ENCODE measurements at regions not wholly inside any gene's neighbourhood (a gene's known extent, or its start where the extent isn't known, plus 50 kb on each side); places are given as distances from the start of the nearest gene placed in this dataset.

DNA sequence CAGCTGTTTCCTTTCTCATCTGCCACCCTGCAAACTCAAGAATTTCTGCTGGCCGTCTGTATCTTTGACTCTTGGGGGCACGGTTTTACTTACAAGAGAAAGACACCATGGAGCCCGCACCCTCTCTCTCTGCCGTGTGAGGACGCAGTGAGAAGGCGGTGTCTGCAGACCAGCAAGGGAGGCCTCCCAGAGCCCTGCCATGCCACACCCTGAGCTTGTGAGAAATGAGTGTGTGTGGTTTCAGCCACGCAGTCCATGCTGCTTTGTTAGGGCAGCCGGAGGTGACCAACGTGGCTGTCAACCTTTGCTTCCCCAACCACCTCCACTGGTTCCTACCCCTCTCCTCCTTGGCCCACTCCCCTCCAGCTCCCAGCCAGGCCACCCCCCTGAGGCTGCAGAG is 70.1 kb upstream of the NUP50 start:
- in situ Hi-C loops (cut with HindIII; ENCODE audit: low pct_unique_long_range_greater_than_20kb, low sequenced_read_pairs) = no loop called here
- no peak for DNase-seq (ENCODE audit: low read depth)

DNA sequence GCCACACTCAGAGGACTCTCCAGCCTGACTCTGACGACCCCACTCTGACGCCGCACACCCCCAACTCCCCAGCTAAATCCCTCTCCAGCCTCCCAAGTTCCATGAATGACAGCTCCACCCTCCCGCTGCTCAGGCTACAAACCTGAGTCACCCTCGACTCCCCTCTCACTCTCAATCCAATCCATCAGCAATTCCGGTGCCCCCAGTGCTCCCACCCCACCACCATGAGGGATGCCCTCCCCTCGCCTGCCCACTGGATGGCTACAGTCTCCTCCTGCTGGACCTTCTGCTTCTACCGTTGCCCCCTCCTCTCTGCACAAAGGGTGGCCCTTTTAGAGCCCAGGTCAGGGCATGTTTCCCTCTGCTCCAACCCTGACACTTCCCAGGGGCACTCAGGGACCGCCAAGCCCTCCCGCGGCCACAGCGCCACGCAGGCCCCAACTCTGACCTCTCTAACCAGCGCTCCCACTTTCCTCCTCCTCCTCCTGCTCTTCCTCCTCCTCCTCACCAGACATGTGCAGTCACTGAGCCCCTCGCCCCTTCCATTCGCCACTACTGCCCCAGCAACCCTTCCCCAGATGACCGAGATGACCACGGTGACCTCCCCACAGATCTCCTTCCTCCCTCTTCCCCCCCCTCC is 69.5 kb upstream of the NUP50 start:
- DNase-seq (ENCODE audit: low read depth) = no peak
- in situ Hi-C loops (cut with HindIII; ENCODE audit: low pct_unique_long_range_greater_than_20kb, low sequenced_read_pairs) = no loop called here

DNA sequence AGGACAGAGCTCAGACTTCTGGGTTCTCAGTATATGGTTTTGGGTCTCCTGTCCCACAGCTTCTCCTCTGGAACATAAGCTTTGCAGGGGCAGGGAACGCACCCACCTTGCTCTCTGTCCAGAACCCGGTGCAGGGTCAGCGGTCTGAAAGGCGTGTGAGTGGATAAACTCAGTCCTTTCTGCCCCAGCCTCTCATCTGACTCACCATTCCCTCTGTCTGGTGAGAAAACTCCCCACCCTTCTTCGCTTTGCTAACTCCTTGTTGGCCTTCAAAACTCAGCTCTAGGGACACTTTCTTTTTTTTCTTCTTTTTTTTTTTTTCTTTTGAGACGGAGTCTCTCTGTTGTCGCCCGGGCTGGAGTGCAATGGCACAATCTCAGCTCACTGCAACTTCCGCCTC is 68.9 kb upstream of the NUP50 start:
- in situ Hi-C loops (cut with HindIII; ENCODE audit: low pct_unique_long_range_greater_than_20kb, low sequenced_read_pairs) = no loop called here
- peak; percentile 45 for DNase-seq (ENCODE audit: low read depth)

DNA sequence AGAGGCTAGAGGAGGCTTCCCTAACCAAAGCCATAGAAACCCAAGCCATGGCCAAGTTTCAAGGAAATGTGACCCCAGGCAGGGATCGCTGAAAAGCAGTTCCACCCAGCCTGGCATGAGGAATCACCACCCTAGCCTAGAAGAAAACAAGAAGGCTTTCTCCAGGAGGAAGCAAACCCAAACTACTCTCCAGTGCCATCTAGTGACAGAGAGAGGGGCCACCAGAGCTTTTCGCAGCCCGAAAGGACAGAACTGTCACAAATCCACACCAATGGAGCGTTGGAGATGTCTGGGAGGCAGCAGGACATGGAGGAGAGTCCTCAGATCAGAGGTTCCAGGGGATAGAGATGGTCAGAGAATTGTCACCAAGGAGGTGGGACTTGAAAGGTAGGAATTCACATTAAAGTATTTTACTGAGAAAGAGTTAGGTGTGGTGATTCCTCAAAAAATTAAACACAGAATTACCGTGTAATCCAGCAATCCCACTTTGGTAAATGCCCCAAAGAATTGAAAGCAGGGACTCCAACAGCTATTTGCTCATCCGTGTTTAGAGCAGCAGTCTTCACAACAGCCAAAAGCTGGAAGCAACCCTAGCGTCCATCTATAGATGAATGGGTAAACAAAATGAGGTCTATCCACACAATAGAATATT is 67.3 kb upstream of the NUP50 start:
- in situ Hi-C loops (cut with HindIII; ENCODE audit: low pct_unique_long_range_greater_than_20kb, low sequenced_read_pairs) = no loop called here
- DNase-seq (ENCODE audit: low read depth) = peak; percentile 72

DNA sequence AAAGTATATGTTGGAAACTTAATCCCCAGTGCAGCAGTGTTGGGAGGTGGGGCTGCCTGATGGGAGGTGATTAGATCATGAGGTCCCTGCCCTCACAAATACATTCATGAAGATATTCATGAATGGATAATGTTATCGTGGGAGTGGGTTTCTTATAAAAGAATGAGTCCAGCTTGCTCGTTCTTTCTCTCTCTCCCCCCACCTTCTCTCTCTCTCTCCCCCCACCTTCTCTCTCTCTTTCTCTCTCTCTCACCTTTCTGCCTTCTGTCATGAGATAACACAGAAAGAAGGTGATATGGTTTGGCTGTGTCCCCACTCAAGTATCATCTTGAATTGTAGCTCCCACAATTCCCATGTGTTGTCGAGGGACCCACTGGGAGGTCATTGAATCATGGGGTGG is 66.7 kb upstream of the NUP50 start:
- in situ Hi-C loops (cut with HindIII; ENCODE audit: low pct_unique_long_range_greater_than_20kb, low sequenced_read_pairs) = no loop called here
- DNase-seq (ENCODE audit: low read depth) = no peak

DNA sequence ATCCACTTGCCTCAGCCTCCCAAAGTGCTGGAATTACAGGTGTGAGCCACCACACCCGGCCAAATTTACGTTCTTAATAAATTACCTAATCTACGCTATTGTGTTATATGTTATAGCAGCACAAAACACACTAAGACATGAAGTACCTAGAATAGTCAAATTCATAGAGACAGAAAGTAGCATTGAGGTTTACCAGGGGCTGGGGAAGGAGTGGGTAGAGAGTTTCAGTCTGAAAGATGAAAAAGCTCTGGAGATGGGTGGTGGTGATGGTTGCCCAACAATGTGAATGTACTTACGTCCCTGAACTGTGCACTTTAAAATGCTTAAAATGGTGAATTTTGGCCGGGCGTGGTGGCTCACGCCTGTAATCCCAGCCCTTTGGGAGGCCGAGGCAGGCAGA is 65.7 kb upstream of the NUP50 start:
- in situ Hi-C loops (cut with HindIII; ENCODE audit: low pct_unique_long_range_greater_than_20kb, low sequenced_read_pairs) = no loop called here
- DNase-seq (ENCODE audit: low read depth) = no peak

DNA sequence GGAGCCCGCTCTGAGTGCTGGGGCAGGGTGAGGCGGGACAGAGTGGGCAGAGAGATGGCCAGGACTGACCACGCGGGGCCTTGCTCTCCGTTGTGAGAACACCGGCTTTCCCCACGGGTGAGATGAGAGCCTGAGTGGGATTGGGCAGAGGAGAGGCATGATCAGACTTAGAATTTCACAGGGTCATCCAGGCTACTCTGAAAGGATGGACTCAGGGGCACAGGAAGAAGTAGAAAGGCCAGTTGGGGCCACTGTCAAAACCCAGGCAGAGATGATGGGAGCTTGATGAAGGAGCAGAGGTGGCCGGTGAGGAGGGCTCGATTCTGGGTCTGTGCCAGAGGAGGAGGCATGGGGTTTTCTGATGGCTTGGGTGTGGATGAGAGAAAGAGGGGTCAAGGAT is 63.8 kb upstream of the NUP50 start:
- in situ Hi-C loops (cut with HindIII; ENCODE audit: low pct_unique_long_range_greater_than_20kb, low sequenced_read_pairs) = no loop called here
- no peak for DNase-seq (ENCODE audit: low read depth)

DNA sequence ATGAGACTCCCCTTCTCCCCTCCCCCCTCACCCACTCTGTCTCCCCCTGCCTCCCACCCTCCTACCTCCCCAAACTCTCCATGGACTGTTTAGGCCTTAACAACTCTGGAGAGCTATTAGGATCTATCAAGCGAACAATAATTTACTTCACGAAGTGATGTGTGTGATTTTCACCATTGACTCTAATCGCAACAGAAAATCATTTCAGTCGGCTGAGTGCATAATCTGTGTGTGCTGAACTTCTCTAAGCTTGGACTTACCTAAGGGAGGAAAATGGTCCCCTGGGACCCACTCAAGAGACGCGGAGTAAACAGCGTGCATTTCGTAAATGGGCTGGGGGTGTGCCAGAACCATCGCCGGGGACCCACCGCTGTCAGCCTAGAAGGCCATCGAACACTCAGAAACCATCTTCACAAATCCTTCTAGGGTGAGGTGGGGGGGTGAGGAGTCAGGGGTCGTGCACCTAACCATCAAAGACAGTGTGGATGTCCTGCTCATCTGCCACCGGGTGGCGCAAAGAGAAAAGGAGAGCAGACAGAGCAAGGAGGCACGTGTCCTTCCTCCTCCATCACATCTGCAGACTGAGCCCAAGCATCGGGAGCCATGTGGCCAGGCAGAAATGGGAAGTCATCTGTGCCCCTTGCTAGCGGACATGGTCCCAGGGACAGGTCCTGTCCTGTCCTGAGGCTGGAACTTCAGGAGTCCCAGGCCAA is 62.1 kb upstream of the NUP50 start:
- peak; percentile 57 for DNase-seq (ENCODE audit: low read depth)
- in situ Hi-C loops (cut with HindIII; ENCODE audit: low pct_unique_long_range_greater_than_20kb, low sequenced_read_pairs) = no loop called here

DNA sequence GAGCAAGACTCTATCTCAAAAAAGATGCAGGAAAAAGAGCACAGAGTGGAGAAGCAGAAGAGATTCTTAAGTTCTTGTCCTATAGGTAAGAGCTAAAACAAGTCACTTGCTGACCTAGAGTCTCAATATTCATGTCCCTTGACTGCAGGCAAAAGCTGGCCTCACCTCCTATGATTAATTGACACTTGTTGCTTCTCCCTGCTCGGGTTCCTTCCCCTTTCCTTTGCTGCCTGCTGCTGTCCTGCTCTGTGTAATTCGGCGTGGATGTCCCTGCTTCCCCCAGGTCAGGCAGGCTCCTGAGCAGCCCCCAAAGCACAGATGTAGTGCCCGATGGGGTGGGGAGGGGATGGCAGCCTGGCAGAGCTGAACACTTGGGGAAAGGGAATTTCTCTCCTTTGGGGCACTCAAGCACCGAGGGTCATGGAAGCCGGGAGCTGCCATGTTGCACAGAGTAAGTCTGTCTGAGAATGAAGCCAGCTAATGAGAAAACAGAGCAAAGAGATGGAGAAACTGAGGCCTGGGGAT is 60.8 kb upstream of the NUP50 start:
- in situ Hi-C loops (cut with HindIII; ENCODE audit: low pct_unique_long_range_greater_than_20kb, low sequenced_read_pairs) = no loop called here
- no peak for DNase-seq (ENCODE audit: low read depth)

DNA sequence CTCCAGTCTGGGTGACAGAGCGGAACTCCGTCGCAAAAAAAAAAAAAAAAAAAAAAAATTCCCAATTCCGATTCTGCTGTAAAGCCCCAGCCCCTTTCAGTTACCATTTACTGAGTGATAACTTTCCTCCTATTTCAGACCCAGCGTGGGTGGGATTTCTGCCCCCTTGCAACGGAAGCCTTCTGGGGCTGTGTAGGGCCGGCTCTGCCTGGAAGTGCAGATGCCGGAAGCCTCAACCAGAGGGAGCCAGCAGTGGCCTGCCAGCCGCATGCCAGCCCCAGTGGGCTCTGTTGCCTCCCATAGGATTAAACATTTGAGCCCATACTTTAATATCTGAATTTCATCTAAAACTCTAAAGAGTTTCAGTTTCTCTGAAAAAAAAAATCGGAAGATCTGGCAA is 60.0 kb upstream of the NUP50 start:
- in situ Hi-C loops (cut with HindIII; ENCODE audit: low pct_unique_long_range_greater_than_20kb, low sequenced_read_pairs) = no loop called here
- DNase-seq (ENCODE audit: low read depth) = no peak

DNA sequence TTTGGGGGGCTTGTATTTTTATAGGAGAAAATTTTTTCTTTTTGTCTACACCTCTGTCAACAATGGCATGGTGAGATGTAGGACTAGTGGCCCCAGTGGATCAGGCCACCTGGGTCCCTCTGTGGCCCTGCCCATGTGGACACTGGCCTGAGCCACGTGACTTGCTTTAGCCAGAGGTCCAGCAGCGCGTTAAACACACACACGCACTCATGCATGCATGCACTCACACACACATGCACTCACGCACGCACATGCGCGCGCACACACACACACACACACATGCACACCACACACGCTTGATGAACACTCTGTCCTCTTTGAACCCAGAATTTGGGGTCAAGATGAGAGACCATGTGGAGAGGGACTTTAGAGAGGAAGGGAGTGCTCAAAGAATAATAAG is 59.4 kb upstream of the NUP50 start:
- DNase-seq (ENCODE audit: low read depth) = no peak
- in situ Hi-C loops (cut with HindIII; ENCODE audit: low pct_unique_long_range_greater_than_20kb, low sequenced_read_pairs) = no loop called here

DNA sequence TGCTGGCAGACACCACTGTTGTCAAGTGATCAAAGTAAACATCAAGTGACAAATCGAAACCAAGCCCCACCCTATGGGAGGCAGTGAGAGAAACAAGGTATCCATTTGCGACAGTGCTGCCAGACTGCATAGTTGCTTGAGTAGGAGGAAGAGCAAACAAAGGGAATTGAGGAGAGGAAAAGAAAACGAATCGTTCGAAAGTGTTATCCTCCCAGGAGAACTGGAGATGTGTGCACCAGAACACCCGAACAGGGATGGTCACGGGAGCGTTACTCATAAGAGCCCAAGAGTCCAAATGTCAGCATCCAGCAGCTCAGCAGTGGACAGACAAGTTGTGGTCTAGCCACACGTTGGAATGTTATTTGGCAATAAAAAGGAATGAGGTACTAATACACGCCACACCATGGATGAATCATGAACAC is 58.4 kb upstream of the NUP50 start:
- DNase-seq (ENCODE audit: low read depth) = peak; percentile 92
- in situ Hi-C loops (cut with HindIII; ENCODE audit: low pct_unique_long_range_greater_than_20kb, low sequenced_read_pairs) = no loop called here

DNA sequence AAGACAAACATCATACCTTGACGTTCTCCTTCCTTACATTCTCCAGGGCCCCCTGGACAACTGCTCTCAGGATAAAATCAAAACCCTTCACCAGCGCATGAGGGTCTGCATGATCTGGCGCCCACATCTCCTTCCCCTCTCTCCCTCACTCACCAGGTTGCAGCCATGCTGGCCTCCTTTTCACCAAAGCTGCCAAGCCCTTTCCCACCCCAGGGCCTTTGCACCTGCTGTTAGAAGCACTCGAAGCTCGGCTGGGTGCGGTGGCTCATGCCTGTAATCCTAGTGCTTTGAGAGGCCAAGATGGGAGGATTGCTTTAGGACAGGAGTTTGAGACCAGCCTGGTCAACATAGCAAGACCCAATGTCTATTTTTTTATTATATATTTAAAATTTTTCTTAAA is 56.1 kb upstream of the NUP50 start:
- no peak for DNase-seq (ENCODE audit: low read depth)
- in situ Hi-C loops (cut with HindIII; ENCODE audit: low pct_unique_long_range_greater_than_20kb, low sequenced_read_pairs) = no loop called here

DNA sequence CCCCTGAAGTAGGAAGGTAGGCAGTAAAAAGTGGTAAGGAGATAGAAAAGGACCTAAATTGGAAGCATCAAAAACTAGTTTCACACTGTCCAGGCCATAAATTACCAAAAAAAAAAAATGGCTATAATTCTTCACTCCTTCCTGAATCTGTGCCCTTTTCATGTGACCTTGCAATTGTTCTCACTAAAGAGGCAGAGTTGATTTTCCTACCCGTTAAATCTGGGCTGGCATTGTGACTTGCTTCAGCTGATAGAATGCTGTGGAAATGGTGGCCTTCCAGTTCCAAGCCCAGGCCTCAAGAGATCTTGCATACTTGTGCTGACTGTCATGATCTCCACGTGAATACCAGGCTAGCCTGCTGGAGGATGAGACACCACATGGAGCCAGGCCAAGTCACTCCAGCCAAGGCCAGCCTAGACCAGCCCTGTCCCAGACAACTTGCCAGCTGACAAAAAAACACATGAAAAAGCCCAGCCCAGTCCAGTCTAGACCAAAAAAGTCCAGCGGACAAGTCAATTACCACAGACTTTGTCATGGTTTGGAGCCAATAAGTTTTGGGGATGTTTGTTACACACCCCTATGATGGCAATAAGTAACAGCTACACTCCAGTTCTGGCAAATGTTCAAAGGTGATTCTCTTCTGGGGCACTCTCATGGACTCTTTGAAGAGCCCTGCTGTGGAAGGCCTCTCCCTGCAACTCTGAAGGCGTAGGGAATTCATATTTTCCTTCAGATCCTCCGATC is 51.4 kb upstream of the NUP50 start:
- no peak for DNase-seq (ENCODE audit: low read depth)
- in situ Hi-C loops (cut with HindIII; ENCODE audit: low pct_unique_long_range_greater_than_20kb, low sequenced_read_pairs) = no loop called here
